DMS114 treated with DMSO at 0.1 percent for 48 hours (cell line): ENCODE measurements at regions not wholly inside any gene's neighbourhood (a gene's known extent, or its start where the extent isn't known, plus 50 kb on each side); places are given as distances from the start of the nearest gene placed in this dataset.
"Not testable (repeated sequence)": the region's sequence is repeated elsewhere in the genome, so short reads cannot be mapped to it uniquely, and the experiment has no call there.

Experiments used
- DNase-seq: peaks from one replicate; lab custom pipeline; 2025; ENCODE audit not compliant: unreplicated experiment; lab: John Stamatoyannopoulos, UW

GRCh38 chr7:131124867-131125266, 202.8 kb upstream of the MKLN1 start:
- DNase-seq = no peak

GRCh38 chr7:131130324-131130723, 197.4 kb upstream of the MKLN1 start:
- no peak for DNase-seq

GRCh38 chr7:131131012-131131745, 196.5 kb upstream of the MKLN1 start:
- no peak for DNase-seq

- DNase-seq = no peak
Measured at GRCh38 chr7:131131746-131132431, 195.8 kb upstream of the MKLN1 start.

- DNase-seq = no peak
Measured at GRCh38 chr7:131139462-131139861, 188.2 kb upstream of the MKLN1 start.

- no peak for DNase-seq
Measured at GRCh38 chr7:131141443-131141967, 186.2 kb upstream of the MKLN1 start.

- DNase-seq = no peak
Measured at GRCh38 chr7:131143869-131144268, 183.8 kb upstream of the MKLN1 start.

GRCh38 chr7:131145026-131145425, 182.7 kb upstream of the MKLN1 start:
- DNase-seq = no peak

GRCh38 chr7:131145770-131146169, 181.9 kb upstream of the MKLN1 start:
- no peak for DNase-seq

GRCh38 chr7:131147604-131148003, 180.1 kb upstream of the MKLN1 start:
- DNase-seq = no peak

- DNase-seq = no peak
Measured at GRCh38 chr7:131148258-131148657, 179.4 kb upstream of the MKLN1 start.

GRCh38 chr7:131148708-131149428, 178.8 kb upstream of the MKLN1 start:
- no peak for DNase-seq

GRCh38 chr7:131149429-131149773, 178.3 kb upstream of the MKLN1 start:
- no peak for DNase-seq

GRCh38 chr7:131149840-131150239, 177.8 kb upstream of the MKLN1 start:
- DNase-seq = no peak

GRCh38 chr7:131151034-131151433, 176.6 kb upstream of the MKLN1 start:
- DNase-seq = no peak

- no peak for DNase-seq
Measured at GRCh38 chr7:131152766-131153165, 174.9 kb upstream of the MKLN1 start.

GRCh38 chr7:131154380-131154779, 173.3 kb upstream of the MKLN1 start:
- DNase-seq = no peak

GRCh38 chr7:131157530-131158243, 170.0 kb upstream of the MKLN1 start:
- no peak for DNase-seq

GRCh38 chr7:131158244-131158636, 169.4 kb upstream of the MKLN1 start:
- not testable (repeated sequence) for DNase-seq

GRCh38 chr7:131159961-131160361, 167.7 kb upstream of the MKLN1 start:
- DNase-seq = no peak

- DNase-seq = no peak
Measured at GRCh38 chr7:131161103-131161502, 166.6 kb upstream of the MKLN1 start.
